ENCODE measurements at regions not wholly inside any gene's neighbourhood (a gene's known extent, or its start where the extent isn't known, plus 50 kb on each side); places are given as distances from the start of the nearest gene placed in this dataset.

DNA sequence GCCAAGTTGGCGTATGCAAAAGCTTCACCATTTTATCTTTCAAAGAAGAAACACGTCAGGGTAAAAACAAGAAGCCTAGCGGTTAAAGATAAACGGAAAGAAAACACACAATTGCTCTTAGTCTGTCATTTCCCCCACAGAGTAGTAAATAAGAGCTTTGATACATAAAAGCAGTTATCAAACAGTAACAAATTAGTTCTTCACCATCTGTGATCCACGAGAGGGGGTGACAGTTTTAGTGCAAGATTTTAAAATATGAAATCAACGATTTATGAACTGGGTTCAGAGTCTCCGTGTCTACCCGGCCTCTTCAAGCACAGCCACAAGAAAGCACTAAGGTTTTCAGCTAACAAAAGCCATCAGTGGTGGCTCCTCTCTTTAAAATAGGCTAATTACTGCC is 703.9 kb upstream of the ID2 start:
- TF ChIP-seq POLR2AphosphoS5 (IDR thresholded peaks at IDR 0.05; ENCODE audit: low read depth, low read length) (no peak), SIN3A (IDR thresholded peaks at IDR 0.05; ENCODE audit: borderline replicate concordance, insufficient read depth, low read length) (no peak), FOXP2 (optimal IDR thresholded peaks at IDR 0.05; ENCODE audit: borderline replicate concordance, extremely low read depth, extremely low read length, insufficient read depth) (no peak), TAF1 (IDR thresholded peaks at IDR 0.05; ENCODE audit: borderline replicate concordance, insufficient read depth, low read length) (no peak)
